GM23248 (cell line): ENCODE measurements at regions not wholly inside any gene's neighbourhood (a gene's known extent, or its start where the extent isn't known, plus 50 kb on each side); places are given as distances from the start of the nearest gene placed in this dataset.

ENCODE experiments used
- EZH2 ChIP-seq: fragments of 200-600 bp; sonication (generic); IDR thresholded peaks from 2 replicates; pipeline ENCODE4 v1.6.1; 2018; ENCODE audit warnings: antibody characterized with exemption, mild to moderate bottlenecking; ENCODE audit not compliant: insufficient read depth, poor library complexity, severe bottlenecking
- EZH2phosphoT487 ChIP-seq: fragments of 200-600 bp; sonication (generic); IDR thresholded peaks from 2 replicates; pipeline ENCODE4 v1.6.1; 2018; ENCODE audit warnings: antibody characterized with exemption, moderate library complexity, mild to moderate bottlenecking, low read depth; ENCODE audit not compliant: insufficient read depth

DNA sequence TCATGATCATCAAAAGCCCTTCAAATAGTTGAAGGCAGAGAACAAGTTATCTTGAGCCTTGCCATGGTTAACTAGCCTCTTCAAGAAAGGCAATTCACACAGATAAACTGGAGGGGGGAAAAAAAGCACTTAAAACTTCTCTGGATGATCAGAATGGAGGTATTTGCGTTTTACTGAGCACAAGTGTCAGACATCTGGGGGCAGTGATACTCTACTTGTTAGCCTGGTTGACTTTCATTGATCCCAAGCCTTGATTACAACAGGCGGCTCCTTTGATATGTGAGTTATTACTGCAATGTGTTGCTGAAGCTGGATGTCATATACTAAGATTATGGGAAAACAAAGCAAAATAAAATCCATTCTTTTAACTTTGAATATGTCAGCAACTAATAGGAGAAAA lies 155.0 kb upstream of the HS3ST3A1 start:
- TF ChIP-seq EZH2 (no peak), EZH2phosphoT487 (no peak)
